Large intestine (tissue), 3 donors: ENCODE measurements at regions not wholly inside any gene's neighbourhood (a gene's known extent, or its start where the extent isn't known, plus 50 kb on each side); places are given as distances from the start of the nearest gene placed in this dataset.
"Not testable (repeated sequence)": the region's sequence is repeated elsewhere in the genome, so short reads cannot be mapped to it uniquely, and the experiment has no call there.

Experiments
- DNase-seq, 2 donors: peaks; one replicate each; pipeline versions ENCODE4 v3.0.0 to v3.0.0-alpha.2; 2013
- H3K27ac ChIP-seq: one replicate; pipeline ENCODE4 v1.5.1; 2013; ENCODE audit warnings: low read length
- H3K27me3 ChIP-seq: 2 replicates; pipeline ENCODE4 v1.6.1; 2013; ENCODE audit warnings: low read length; ENCODE audit not compliant: control insufficient read depth, insufficient read depth
- H3K36me3 ChIP-seq: 2 replicates; pipeline ENCODE4 v1.6.1; 2013; ENCODE audit warnings: low read length; ENCODE audit not compliant: control insufficient read depth, insufficient read depth
- H3K4me1 ChIP-seq: one replicate; pipeline ENCODE4 v1.6.1; 2013; ENCODE audit warnings: low read length; ENCODE audit not compliant: control insufficient read depth, insufficient read depth
- H3K4me3 ChIP-seq: one replicate; pipeline ENCODE4 v1.5.1; 2013; ENCODE audit warnings: low read length
- H3K9me3 ChIP-seq: one replicate; pipeline ENCODE4 v1.6.1; 2013; ENCODE audit warnings: mild to moderate bottlenecking, low read depth, low read length, moderate library complexity; ENCODE audit not compliant: control insufficient read depth
- WGBS: methylation state at CpG from one replicate; pipeline ENCODE4 v1.1.5; 2013; ENCODE audit warnings: low lambda C conversion rate; ENCODE audit not compliant: insufficient coverage; 5-methylcytosine and 5-hydroxymethylcytosine counted together

- peaks cover 9% of the 10 kb centered on the region for H3K4me1 ChIP-seq
- DNase-seq, result no peak
- no peaks in the 10 kb centered on the region for H3K27me3 ChIP-seq
- no peak overlapping the region for H3K27ac ChIP-seq
- no peak overlapping the region for H3K4me3 ChIP-seq
- H3K9me3 ChIP-seq, result peaks cover 1% of the 10 kb centered on the region
- H3K36me3 ChIP-seq, result no peaks in the 10 kb centered on the region
Measured at GRCh38 chr6:167230288-167230687, 60.8 kb upstream of the UNC93A start.

- Histone ChIP-seq H3K9me3 (peaks cover 7% of the 10 kb centered on the region), H3K4me3 (no peak overlapping the region), H3K36me3 (no peaks in the 10 kb centered on the region), H3K27me3 (no peaks in the 10 kb centered on the region), H3K4me1 (peaks cover 7% of the 10 kb centered on the region), H3K27ac (no peak overlapping the region)
- 40% methylated on average over 1 of the region's 3 CpGs for WGBS
- peak; percentile 40 to 55 for DNase-seq
Measured at GRCh38 chr6:167232356-167232755, 58.8 kb upstream of the UNC93A start.

- Histone ChIP-seq H3K36me3 (no peaks in the 10 kb centered on the region), H3K9me3 (peaks cover 7% of the 10 kb centered on the region), H3K27ac (no peak overlapping the region), H3K4me1 (peaks cover 18% of the 10 kb centered on the region), H3K4me3 (no peak overlapping the region), H3K27me3 (no peaks in the 10 kb centered on the region)
- no CpG with 5 or more reads among the region's 6 CpGs for WGBS
- DNase-seq, result no peak
Measured at GRCh38 chr6:167233490-167233889, 57.6 kb upstream of the UNC93A start.

- not testable (repeated sequence) for H3K27me3 ChIP-seq, H3K9me3 ChIP-seq, DNase-seq, H3K36me3 ChIP-seq, H3K27ac ChIP-seq, H3K4me3 ChIP-seq
- WGBS, result no CpG with 5 or more reads among the region's 6 CpGs
- peaks cover 29% of the 10 kb centered on the region for H3K4me1 ChIP-seq
Measured at GRCh38 chr6:167234576-167234975, 56.5 kb upstream of the UNC93A start.

- Histone ChIP-seq H3K36me3 (no peaks in the 10 kb centered on the region), H3K27me3 (no peaks in the 10 kb centered on the region), H3K9me3 (peaks cover 7% of the 10 kb centered on the region), H3K4me3 (no peak overlapping the region), H3K4me1 (peaks cover 33% of the 10 kb centered on the region), H3K27ac (no peak overlapping the region)
- 80% methylated on average over 1 of the region's 9 CpGs for WGBS
- no peak for DNase-seq
Measured at GRCh38 chr6:167235005-167235404, 56.1 kb upstream of the UNC93A start.

GRCh38 chr6:167235421-167236238, 55.5 kb upstream of the UNC93A start:
- Histone ChIP-seq H3K9me3 (peaks cover 7% of the 10 kb centered on the region), H3K36me3 (no peaks in the 10 kb centered on the region), H3K27ac (no peak overlapping the region), H3K27me3 (no peaks in the 10 kb centered on the region), H3K4me3 (no peak overlapping the region), H3K4me1 (peaks cover 36% of the 10 kb centered on the region)
- no CpG with 5 or more reads among the region's 38 CpGs for WGBS
- no peak for DNase-seq

- WGBS, result no CpG with 5 or more reads among the region's 16 CpGs
- no peak overlapping the region for H3K4me3 ChIP-seq
- peaks cover 41% of the 10 kb centered on the region for H3K4me1 ChIP-seq
- H3K27me3 ChIP-seq, result no peaks in the 10 kb centered on the region
- peaks cover 7% of the 10 kb centered on the region for H3K9me3 ChIP-seq
- H3K27ac ChIP-seq, result no peak overlapping the region
- no peaks in the 10 kb centered on the region for H3K36me3 ChIP-seq
- DNase-seq, result no peak
Measured at GRCh38 chr6:167236239-167236571, 54.9 kb upstream of the UNC93A start.

- Histone ChIP-seq H3K4me1 (peaks cover 51% of the 10 kb centered on the region), H3K4me3 (no peak overlapping the region), H3K27me3 (no peaks in the 10 kb centered on the region), H3K36me3 (no peaks in the 10 kb centered on the region), H3K27ac (peak overlapping the region; percentile 66), H3K9me3 (peaks cover 7% of the 10 kb centered on the region)
- DNase-seq, result peak in 1 of 2 donors; percentile 80
- WGBS, result no CpG with 5 or more reads among the region's 14 CpGs
Measured at GRCh38 chr6:167237438-167238145, 53.5 kb upstream of the UNC93A start.

- H3K9me3 ChIP-seq, result peaks cover 7% of the 10 kb centered on the region
- peak in 1 of 2 donors; percentile 63 for DNase-seq
- WGBS, result no CpG with 5 or more reads among the region's 14 CpGs
- peak overlapping the region; percentile 66 for H3K27ac ChIP-seq
- H3K36me3 ChIP-seq, result no peaks in the 10 kb centered on the region
- H3K4me3 ChIP-seq, result no peak overlapping the region
- peaks cover 53% of the 10 kb centered on the region for H3K4me1 ChIP-seq
- no peaks in the 10 kb centered on the region for H3K27me3 ChIP-seq
Measured at GRCh38 chr6:167238146-167238693, 52.9 kb upstream of the UNC93A start.

GRCh38 chr6:167238694-167239467, 52.2 kb upstream of the UNC93A start:
- DNase-seq, result peak; percentile 63 to 84

More at GRCh38 chr6:167238694-167239467, 52.2 kb upstream of the UNC93A start:
- peak overlapping the region; percentile 66 for H3K27ac ChIP-seq
- no CpG with 5 or more reads among the region's 12 CpGs for WGBS
- no peak overlapping the region for H3K4me3 ChIP-seq
- H3K4me1 ChIP-seq, result peaks cover 52% of the 10 kb centered on the region
- no peaks in the 10 kb centered on the region for H3K27me3 ChIP-seq
- H3K36me3 ChIP-seq, result no peaks in the 10 kb centered on the region
- peaks cover 7% of the 10 kb centered on the region for H3K9me3 ChIP-seq
